SK-N-DZ (cell line): ENCODE measurements at regions not wholly inside any gene's neighbourhood (a gene's known extent, or its start where the extent isn't known, plus 50 kb on each side); places are given as distances from the start of the nearest gene placed in this dataset.
"Not testable (repeated sequence)": the region's sequence is repeated elsewhere in the genome, so short reads cannot be mapped to it uniquely, and the experiment has no call there.

Source experiments
- DNase-seq: peaks from one replicate; pipeline ENCODE4 v3.0.0-alpha.2; 2015; ENCODE audit warnings: low spot score

- not testable (repeated sequence) for DNase-seq
These were observed 1369.2 kb downstream of the CDH12 start for GRCh38 chr5:21483790-21484497.

- not testable (repeated sequence) for DNase-seq
These were observed 1370.0 kb downstream of the CDH12 start for GRCh38 chr5:21482983-21483650.

- DNase-seq, result peak; percentile 29
These were observed 1370.6 kb downstream of the CDH12 start for GRCh38 chr5:21482522-21482921.

- not testable (repeated sequence) for DNase-seq
These were observed 1371.5 kb downstream of the CDH12 start for GRCh38 chr5:21481320-21482270.

- DNase-seq, result not testable (repeated sequence)
These were observed 1373.1 kb downstream of the CDH12 start for GRCh38 chr5:21480054-21480453.

- peak; percentile 7 for DNase-seq
These were observed 1379.2 kb downstream of the CDH12 start for GRCh38 chr5:21473981-21474380.

GRCh38 chr5:21473436-21473835 is 1379.7 kb downstream of the CDH12 start:
- not testable (repeated sequence) for DNase-seq

GRCh38 chr5:21471691-21472090 is 1381.5 kb downstream of the CDH12 start:
- DNase-seq, result not testable (repeated sequence)

- DNase-seq, result peak; percentile 31
These were observed 1383.5 kb downstream of the CDH12 start for GRCh38 chr5:21469523-21470101.

GRCh38 chr5:21467544-21467943 is 1385.6 kb downstream of the CDH12 start:
- not testable (repeated sequence) for DNase-seq

GRCh38 chr5:21459744-21460073 is 1393.4 kb downstream of the CDH12 start:
- DNase-seq, result not testable (repeated sequence)

- DNase-seq, result no peak
These were observed 1400.7 kb downstream of the CDH12 start for GRCh38 chr5:21452449-21452848.

GRCh38 chr5:21432646-21433045 is 1420.5 kb downstream of the CDH12 start:
- no peak for DNase-seq

GRCh38 chr5:21424907-21425306 is 1428.2 kb downstream of the CDH12 start:
- no peak for DNase-seq

GRCh38 chr5:21419383-21419782 is 1431.4 kb upstream of the CDH18 start:
- no peak for DNase-seq

- not testable (repeated sequence) for DNase-seq
These were observed 1414.1 kb upstream of the CDH18 start for GRCh38 chr5:21402089-21402488.

- peak; percentile 17 for DNase-seq
These were observed 1410.5 kb upstream of the CDH18 start for GRCh38 chr5:21398511-21398910.

GRCh38 chr5:21397693-21398092 is 1409.7 kb upstream of the CDH18 start:
- DNase-seq, result no peak

GRCh38 chr5:21391506-21391905 is 1403.5 kb upstream of the CDH18 start:
- peak; percentile 48 for DNase-seq

- not testable (repeated sequence) for DNase-seq
These were observed 1372.8 kb upstream of the CDH18 start for GRCh38 chr5:21360754-21361153.

GRCh38 chr5:21341948-21342261 is 1353.9 kb upstream of the CDH18 start:
- DNase-seq, result peak; percentile 55
